Activated CD4-positive, alpha-beta T cell treated with anti-CD3 and anti-CD28 coated beads, Interleukin-2, amount 50 U/mL, for 24 hours (primary cell): ENCODE measurements at regions not wholly inside any gene's neighbourhood (a gene's known extent, or its start where the extent isn't known, plus 50 kb on each side); places are given as distances from the start of the nearest gene placed in this dataset.
"Not testable (repeated sequence)": the region's sequence is repeated elsewhere in the genome, so short reads cannot be mapped to it uniquely, and the experiment has no call there.

ENCODE experiments used
- DNase-seq, 2 donors: peaks; one replicate each; pipeline ENCODE4 v3.0.0-alpha.2; 2020; ENCODE audit warnings: low read depth in 1 of 2, low spot score in 1 of 2

GRCh38 chr2:144645083-144645778 is 125.3 kb upstream of the ZEB2 start:
- no peak for DNase-seq

GRCh38 chr2:144644549-144644948 is 124.6 kb upstream of the ZEB2 start:
- no peak for DNase-seq

GRCh38 chr2:144643537-144644336 is 123.8 kb upstream of the ZEB2 start:
- no peak for DNase-seq

GRCh38 chr2:144642856-144643255 is 122.9 kb upstream of the ZEB2 start:
- no peak for DNase-seq

- no peak for DNase-seq
These were observed 122.2 kb upstream of the ZEB2 start for GRCh38 chr2:144642131-144642530.

GRCh38 chr2:144638250-144638649 is 118.3 kb upstream of the ZEB2 start:
- DNase-seq = not testable (repeated sequence)

GRCh38 chr2:144636860-144637259 is 116.9 kb upstream of the ZEB2 start:
- not testable (repeated sequence) for DNase-seq

- DNase-seq = no peak
These were observed 112.9 kb upstream of the ZEB2 start for GRCh38 chr2:144632809-144633208.

- no peak for DNase-seq
These were observed 111.7 kb upstream of the ZEB2 start for GRCh38 chr2:144631636-144632035.

- DNase-seq = no peak
These were observed 110.7 kb upstream of the ZEB2 start for GRCh38 chr2:144630459-144631215.

- DNase-seq = no peak
These were observed 110.0 kb upstream of the ZEB2 start for GRCh38 chr2:144629935-144630334.

- no peak for DNase-seq
These were observed 108.6 kb upstream of the ZEB2 start for GRCh38 chr2:144628566-144628965.

GRCh38 chr2:144625626-144626025 is 105.7 kb upstream of the ZEB2 start:
- DNase-seq = no peak

- no peak for DNase-seq
These were observed 105.3 kb upstream of the ZEB2 start for GRCh38 chr2:144625226-144625625.

GRCh38 chr2:144624451-144624850 is 104.5 kb upstream of the ZEB2 start:
- no peak for DNase-seq

GRCh38 chr2:144622373-144622772 is 102.5 kb upstream of the ZEB2 start:
- not testable (repeated sequence) for DNase-seq

- DNase-seq = no peak
These were observed 101.3 kb upstream of the ZEB2 start for GRCh38 chr2:144621266-144621665.

GRCh38 chr2:144619760-144620159 is 99.8 kb upstream of the ZEB2 start:
- no peak for DNase-seq

GRCh38 chr2:144617171-144617570 is 97.3 kb upstream of the ZEB2 start:
- not testable (repeated sequence) for DNase-seq

GRCh38 chr2:144615866-144616565 is 96.1 kb upstream of the ZEB2 start:
- DNase-seq = no peak

- DNase-seq = no peak
These were observed 88.1 kb upstream of the ZEB2 start for GRCh38 chr2:144607891-144608521.
